Astrocyte of the hippocampus (primary cell): ENCODE measurements at regions not wholly inside any gene's neighbourhood (a gene's known extent, or its start where the extent isn't known, plus 50 kb on each side); places are given as distances from the start of the nearest gene placed in this dataset.
"Not testable (repeated sequence)": the region's sequence is repeated elsewhere in the genome, so short reads cannot be mapped to it uniquely, and the experiment has no call there.

ENCODE experiments used
- DNase-seq: peaks from one replicate; pipeline ENCODE4 v3.0.0; 2011; ENCODE audit warnings: low read depth, low spot score

GRCh38 chr11:116666673-116667249, 106.0 kb downstream of the BUD13 start:
- DNase-seq = not testable (repeated sequence)

- no peak for DNase-seq
Observed at GRCh38 chr11:116665523-116665922, 107.3 kb downstream of the BUD13 start.

GRCh38 chr11:116661056-116661455, 111.7 kb downstream of the BUD13 start:
- DNase-seq = no peak

- no peak for DNase-seq
Observed at GRCh38 chr11:116660011-116660410, 112.8 kb downstream of the BUD13 start.

- DNase-seq = no peak
Observed at GRCh38 chr11:116658876-116659535, 113.8 kb downstream of the BUD13 start.

- no peak for DNase-seq
Observed at GRCh38 chr11:116657842-116658825, 114.7 kb downstream of the BUD13 start.

GRCh38 chr11:116656011-116656410, 116.8 kb downstream of the BUD13 start:
- DNase-seq = no peak

- DNase-seq = no peak
Observed at GRCh38 chr11:116654526-116654925, 118.3 kb downstream of the BUD13 start.

- no peak for DNase-seq
Observed at GRCh38 chr11:116653206-116653605, 119.6 kb downstream of the BUD13 start.

GRCh38 chr11:116651737-116652237, 121.0 kb downstream of the BUD13 start:
- no peak for DNase-seq

GRCh38 chr11:116651098-116651736, 121.6 kb downstream of the BUD13 start:
- DNase-seq = no peak

- no peak for DNase-seq
Observed at GRCh38 chr11:116650052-116650451, 122.7 kb downstream of the BUD13 start.

- no peak for DNase-seq
Observed at GRCh38 chr11:116649268-116649667, 123.5 kb downstream of the BUD13 start.

- DNase-seq = no peak
Observed at GRCh38 chr11:116648247-116649174, 124.3 kb downstream of the BUD13 start.

- no peak for DNase-seq
Observed at GRCh38 chr11:116647305-116648080, 125.3 kb downstream of the BUD13 start.

GRCh38 chr11:116646191-116646590, 126.6 kb downstream of the BUD13 start:
- no peak for DNase-seq

- no peak for DNase-seq
Observed at GRCh38 chr11:116644941-116645305, 127.9 kb downstream of the BUD13 start.

- DNase-seq = no peak
Observed at GRCh38 chr11:116644201-116644940, 128.4 kb downstream of the BUD13 start.

GRCh38 chr11:116643521-116643920, 129.3 kb downstream of the BUD13 start:
- no peak for DNase-seq
